NB4 (cell line): ENCODE measurements at regions not wholly inside any gene's neighbourhood (a gene's known extent, or its start where the extent isn't known, plus 50 kb on each side); places are given as distances from the start of the nearest gene placed in this dataset.

Source experiments
- DNase-seq: peaks from one replicate; pipeline ENCODE4 v3.0.0; 2010; ENCODE audit warnings: low read depth
- H3K4me3 ChIP-seq: one replicate; pipeline ENCODE4 v1.5.1; 2011; ENCODE audit warnings: mild to moderate bottlenecking, low read depth, low read length, moderate library complexity
- CTCF ChIP-seq: IDR thresholded peaks from one replicate; pipeline ENCODE4 v1.5.1; 2012; ENCODE audit warnings: low read depth, low read length
- MAX ChIP-seq: IDR thresholded peaks from 2 replicates; pipeline ENCODE4 v1.6.1; 2011; ENCODE audit warnings: low read depth, low read length
- MYC ChIP-seq: IDR thresholded peaks from 2 replicates; pipeline ENCODE4 v1.6.1; 2011; ENCODE audit warnings: low read depth, low read length
- POLR2A ChIP-seq: IDR thresholded peaks from 2 replicates; pipeline ENCODE4 v1.6.1; 2011; ENCODE audit warnings: mild to moderate bottlenecking; ENCODE audit not compliant: insufficient read length; ENCODE audit errors: extremely low read depth

GRCh38 chr11:109027851-109028250 lies 363.0 kb downstream of the DDX10 start:
- TF ChIP-seq POLR2A (no peak), MYC (no peak), CTCF (no peak), MAX (no peak)
- H3K4me3 ChIP-seq: no peak overlapping the region
- DNase-seq: no peak

- TF ChIP-seq POLR2A: no peak
- no peak for TF ChIP-seq MAX
- no peak for TF ChIP-seq CTCF
- TF ChIP-seq MYC: no peak
- no peak overlapping the region for H3K4me3 ChIP-seq
- no peak for DNase-seq
Observed at GRCh38 chr11:109029927-109030326, 365.1 kb downstream of the DDX10 start.

GRCh38 chr11:109033627-109034338 lies 368.9 kb downstream of the DDX10 start:
- no peak for TF ChIP-seq CTCF
- no peak for TF ChIP-seq POLR2A
- TF ChIP-seq MAX: no peak
- no peak for TF ChIP-seq MYC
- H3K4me3 ChIP-seq: no peak overlapping the region
- DNase-seq: no peak

GRCh38 chr11:109034339-109034696 lies 369.4 kb downstream of the DDX10 start:
- no peak for DNase-seq
- TF ChIP-seq CTCF (no peak), MAX (no peak), MYC (no peak), POLR2A (no peak)
- H3K4me3 ChIP-seq: no peak overlapping the region

GRCh38 chr11:109035284-109035683 lies 370.4 kb downstream of the DDX10 start:
- no peak overlapping the region for H3K4me3 ChIP-seq
- DNase-seq: no peak
- TF ChIP-seq MYC (no peak), POLR2A (no peak), CTCF (no peak), MAX (no peak)
